HEK293T (cell line): ENCODE measurements at regions not wholly inside any gene's neighbourhood (a gene's known extent, or its start where the extent isn't known, plus 50 kb on each side); places are given as distances from the start of the nearest gene placed in this dataset.

ENCODE experiments used
- BHLHE40 ChIP-seq: fragments of 450-650 bp; IDR thresholded peaks from 2 replicates; pipeline ENCODE4 v1.6.1; 2016; ENCODE audit warnings: mild to moderate bottlenecking, moderate library complexity, borderline replicate concordance
- CTBP1 ChIP-seq: fragments of 450-650 bp; IDR thresholded peaks from 2 replicates; pipeline ENCODE4 v1.6.1; 2016; ENCODE audit warnings: borderline replicate concordance
- ELF4 ChIP-seq: fragments of 450-650 bp; IDR thresholded peaks from 2 replicates; pipeline ENCODE4 v1.6.1; 2017; ENCODE audit warnings: antibody characterized with exemption
- FOXA1 ChIP-seq: fragments of 450-650 bp; IDR thresholded peaks from 2 replicates; pipeline ENCODE4 v1.6.1; 2016; ENCODE audit warnings: mild to moderate bottlenecking
- FOXM1 ChIP-seq: fragments of 450-650 bp; IDR thresholded peaks from 2 replicates; pipeline ENCODE4 v1.6.1; 2017; ENCODE audit warnings: mild to moderate bottlenecking, borderline replicate concordance
- LEF1 ChIP-seq: fragments of 450-650 bp; IDR thresholded peaks from 2 replicates; pipeline ENCODE4 v1.6.1; 2017; ENCODE audit warnings: mild to moderate bottlenecking, borderline replicate concordance
- NFRKB ChIP-seq: fragments of 450-650 bp; IDR thresholded peaks from 2 replicates; pipeline ENCODE4 v1.6.1; 2016; ENCODE audit warnings: mild to moderate bottlenecking, moderate library complexity
- SP1 ChIP-seq: fragments of 450-650 bp; IDR thresholded peaks from 2 replicates; pipeline ENCODE4 v1.6.1; 2017
- SUZ12 ChIP-seq: fragments of 450-650 bp; IDR thresholded peaks from 2 replicates; pipeline ENCODE4 v1.6.1; 2016; ENCODE audit warnings: mild to moderate bottlenecking

DNA sequence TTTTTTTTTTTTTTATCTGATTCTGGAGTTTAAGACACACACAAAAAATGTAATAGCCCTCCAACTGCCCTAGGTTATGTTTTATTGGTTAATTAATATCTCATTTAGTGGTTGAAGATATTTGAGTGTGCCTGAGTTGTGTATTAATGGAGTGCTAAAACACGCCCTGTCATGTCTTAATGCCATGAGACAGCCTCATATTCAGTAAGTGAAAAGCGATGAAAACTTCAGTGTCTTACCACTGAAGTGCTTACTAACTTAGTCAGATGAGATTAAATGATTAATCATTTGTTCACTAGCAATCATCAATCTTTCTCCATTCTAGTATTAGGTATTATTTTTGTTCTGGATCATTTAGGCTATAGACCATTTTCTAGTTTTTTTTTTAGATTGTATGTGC, 544.7 kb upstream of the ROBO2 start:
- no peak for TF ChIP-seq SP1
- no peak for TF ChIP-seq LEF1
- no peak for TF ChIP-seq ELF4
- TF ChIP-seq FOXM1, result no peak
- TF ChIP-seq BHLHE40, result no peak
- no peak for TF ChIP-seq FOXA1
- no peak for TF ChIP-seq CTBP1
- TF ChIP-seq SUZ12, result no peak
- TF ChIP-seq NFRKB, result no peak
